Transverse colon (tissue), 4 donors: ENCODE measurements at regions not wholly inside any gene's neighbourhood (a gene's known extent, or its start where the extent isn't known, plus 50 kb on each side); places are given as distances from the start of the nearest gene placed in this dataset.

Source experiments
- DNase-seq: peaks from one replicate; pipeline ENCODE4 v3.0.0-alpha.2; 2019
- H3K27ac ChIP-seq, 4 donors: fragments of 200-600 bp; sonication (generic); 2 replicates each; pipeline ENCODE4 v1.5.1; 2016 to 2018; ENCODE audit warnings: inconsistent platforms in 4 of 4
- H3K27me3 ChIP-seq: fragments of 200-600 bp; sonication (generic); 2 replicates; pipeline ENCODE4 v1.5.1; 2017; ENCODE audit warnings: inconsistent platforms
- H3K36me3 ChIP-seq, 4 donors: fragments of 200-600 bp; sonication (generic); 2 replicates each; pipeline ENCODE4 v1.5.1; 2017 to 2019; ENCODE audit warnings: inconsistent platforms in 4 of 4
- H3K4me1 ChIP-seq, 4 donors: fragments of 200-600 bp; sonication (generic); 2 replicates each; pipeline ENCODE4 v1.5.1; 2017 to 2020; ENCODE audit warnings: inconsistent platforms in 4 of 4
- H3K4me3 ChIP-seq, 4 donors: fragments of 200-600 bp; sonication (generic); 1 replicate in 1 of 4; 2 replicates in 3 of 4; pipeline versions ENCODE4 v1.5.1 to v1.6.1; 2017 to 2019; ENCODE audit warnings: inconsistent platforms in 4 of 4
- H3K9me3 ChIP-seq, 2 donors: fragments of 200-600 bp; sonication (generic); 2 replicates each; pipeline ENCODE4 v1.5.1; 2017 to 2019; ENCODE audit warnings: inconsistent platforms in 2 of 2
- CTCF ChIP-seq, 5 experiments: fragments of 200-600 bp in 3 of 5; fragments of 450-650 bp in 2 of 5; sonication (generic) in 3 of 5; IDR thresholded peaks; 1 replicate in 2 of 5; 2 replicates in 3 of 5; pipeline ENCODE4 v1.5.1; 2016 to 2017; ENCODE audit warnings: antibody characterized with exemption in 5 of 5, inconsistent platforms in 3 of 5, mild to moderate bottlenecking in 2 of 5, moderate library complexity in 1 of 5
- EP300 ChIP-seq: sonication (generic); formaldehyde crosslinking; IDR thresholded peaks from one replicate; pipeline ENCODE4 v1.6.1; 2017; ENCODE audit warnings: antibody characterized with exemption, low read depth
- POLR2A ChIP-seq: fragments of 450-650 bp; IDR thresholded peaks from one replicate; pipeline ENCODE4 v1.6.1; 2016; ENCODE audit warnings: antibody characterized with exemption, mild to moderate bottlenecking, moderate library complexity
- POLR2AphosphoS5 ChIP-seq, 3 donors: sonication (generic); formaldehyde crosslinking; IDR thresholded peaks; one replicate each; pipeline ENCODE4 v1.6.1; 2016; ENCODE audit warnings: antibody characterized with exemption in 3 of 3
- WGBS, 2 donors: methylation state at CpG; one replicate each; pipeline ENCODE4 v1.1.5; 2018; ENCODE audit warnings: low coverage in 1 of 2; 5-methylcytosine and 5-hydroxymethylcytosine counted together
- in situ Hi-C, 4 donors: fragments of 200-750 bp; cut with MboI; loops; one replicate each; pipeline versions ENCODE4 v1.15.0 to v1.15.1; 2017; ENCODE audit warnings: low sequenced_read_pairs in 3 of 4, low pct_ligation_motif_present in 1 of 4, low pct_unique_long_range_greater_than_20kb in 1 of 4
- intact Hi-C: fragments of 100-400 bp; cut with DNase I; formaldehyde crosslinking; loops from one replicate; pipeline ENCODE4 v1.15.1; 2023; ENCODE audit warnings: low total_unique reads

GRCh38 chr15:53218666-53219580, 428.8 kb upstream of the ONECUT1 start:
- in situ Hi-C loops: loop anchor here in 1 of 4 donors (25.0 kb wide), 1 partner anchor 407 kb away; no protein-coding TSS in a partner anchor
- Histone ChIP-seq H3K4me3 (no peak overlapping the region), H3K4me1 (no peaks in the 10 kb centered on the region), H3K36me3 (no peaks in the 10 kb centered on the region), H3K27me3 (no peaks in the 10 kb centered on the region), H3K27ac (no peak overlapping the region), H3K9me3 (no peaks in the 10 kb centered on the region)
- TF ChIP-seq EP300: no peak
- TF ChIP-seq CTCF (IDR thresholded peaks at IDR 0.05): no peak
- no peak for TF ChIP-seq POLR2AphosphoS5 (IDR thresholded peaks at IDR 0.05)
- TF ChIP-seq POLR2A: no peak
- DNase-seq: no peak
- WGBS, 2 donors: 70 to 76% methylated on average over 4 to 7 of the region's 7 CpGs
- intact Hi-C loops: no loop called here

GRCh38 chr15:53216036-53216435, 425.9 kb upstream of the ONECUT1 start:
- 70 to 85% methylated on average over 2 to 3 of the region's 3 CpGs for WGBS, 2 donors

GRCh38 chr15:53213336-53213735, 423.2 kb upstream of the ONECUT1 start:
- Histone ChIP-seq H3K27me3 (no peaks in the 10 kb centered on the region), H3K9me3 (no peaks in the 10 kb centered on the region), H3K4me1 (no peaks in the 10 kb centered on the region), H3K27ac (no peak overlapping the region), H3K36me3 (no peaks in the 10 kb centered on the region), H3K4me3 (no peak overlapping the region)
- no peak for DNase-seq
- in situ Hi-C loops: loop anchor here in 1 of 4 donors (25.0 kb wide), 1 partner anchor 401 kb away; no protein-coding TSS in a partner anchor
- TF ChIP-seq POLR2AphosphoS5 (IDR thresholded peaks at IDR 0.05): no peak
- no peak for TF ChIP-seq CTCF (IDR thresholded peaks at IDR 0.05)
- no peak for TF ChIP-seq EP300
- TF ChIP-seq POLR2A: no peak
- intact Hi-C loops: no loop called here

More at GRCh38 chr15:53216036-53216435, 425.9 kb upstream of the ONECUT1 start:
- H3K27ac ChIP-seq: no peak overlapping the region
- intact Hi-C loops: no loop called here
- no peak for DNase-seq
- H3K4me1 ChIP-seq: no peaks in the 10 kb centered on the region
- no peaks in the 10 kb centered on the region for H3K27me3 ChIP-seq
- H3K4me3 ChIP-seq: no peak overlapping the region
- in situ Hi-C loops: loop anchor here in 1 of 4 donors (25.0 kb wide), 1 partner anchor 404 kb away; no protein-coding TSS in a partner anchor
- no peak for TF ChIP-seq CTCF (IDR thresholded peaks at IDR 0.05)
- TF ChIP-seq POLR2AphosphoS5 (IDR thresholded peaks at IDR 0.05): no peak
- no peaks in the 10 kb centered on the region for H3K9me3 ChIP-seq
- H3K36me3 ChIP-seq: no peaks in the 10 kb centered on the region

GRCh38 chr15:53212785-53213184, 422.6 kb upstream of the ONECUT1 start:
- Histone ChIP-seq H3K4me3 (no peak overlapping the region), H3K36me3 (no peaks in the 10 kb centered on the region), H3K27me3 (no peaks in the 10 kb centered on the region), H3K27ac (no peak overlapping the region), H3K9me3 (no peaks in the 10 kb centered on the region), H3K4me1 (no peaks in the 10 kb centered on the region)
- intact Hi-C loops (no loop called here), in situ Hi-C loops (loop anchor here in 1 of 4 donors (25.0 kb wide), 1 partner anchor 400 kb away; no protein-coding TSS in a partner anchor)
- no peak for DNase-seq
- WGBS, 2 donors: 71 to 83% methylated on average over 2 to 4 of the region's 4 CpGs
- no peak for TF ChIP-seq CTCF (IDR thresholded peaks at IDR 0.05)
- no peak for TF ChIP-seq EP300
- TF ChIP-seq POLR2A: no peak
- no peak for TF ChIP-seq POLR2AphosphoS5 (IDR thresholded peaks at IDR 0.05)
